ENCODE measurements at regions not wholly inside any gene's neighbourhood (a gene's known extent, or its start where the extent isn't known, plus 50 kb on each side); places are given as distances from the start of the nearest gene placed in this dataset.
A peak's percentile ranks its signal among the peaks of the same experiment; 100 is the strongest.

- TF ChIP-seq ZNF70 (CRISPR knock-in tag; IDR thresholded peaks at IDR 0.05) (no peak), TCF4 (CRISPR knock-in tag; IDR thresholded peaks at IDR 0.05; ENCODE audit: borderline replicate concordance) (no peak), POU6F1 (CRISPR knock-in tag; IDR thresholded peaks at IDR 0.05; ENCODE audit: borderline replicate concordance, low read depth) (no peak), ZFP3 (CRISPR knock-in tag; IDR thresholded peaks at IDR 0.05) (0 out of 2 replicates have a peak, but pooled peaks have one; percentile 50), PATZ1 (CRISPR knock-in tag; IDR thresholded peaks at IDR 0.05; ENCODE audit: borderline replicate concordance) (peak; percentile 27; the same call in 1 of the 2 replicates), RARB (CRISPR knock-in tag; IDR thresholded peaks at IDR 0.05) (no peak), ISL1 (CRISPR knock-in tag; IDR thresholded peaks at IDR 0.05) (peak; percentile 62)
These were observed 303.5 kb downstream of the CDCA7 start for GRCh38 chr2:173657996-173658717.

Data from SK-N-SH treated with all-trans-retinoic acid at 6 μM for 48 hours (cell line).